NCI-H82 treated with DMSO at 0.1 percent for 48 hours (cell line): ENCODE measurements at regions not wholly inside any gene's neighbourhood (a gene's known extent, or its start where the extent isn't known, plus 50 kb on each side); places are given as distances from the start of the nearest gene placed in this dataset.

Source experiments
- DNase-seq: peaks from one replicate; lab custom pipeline; 2025; ENCODE audit not compliant: unreplicated experiment; lab: John Stamatoyannopoulos, UW

DNA sequence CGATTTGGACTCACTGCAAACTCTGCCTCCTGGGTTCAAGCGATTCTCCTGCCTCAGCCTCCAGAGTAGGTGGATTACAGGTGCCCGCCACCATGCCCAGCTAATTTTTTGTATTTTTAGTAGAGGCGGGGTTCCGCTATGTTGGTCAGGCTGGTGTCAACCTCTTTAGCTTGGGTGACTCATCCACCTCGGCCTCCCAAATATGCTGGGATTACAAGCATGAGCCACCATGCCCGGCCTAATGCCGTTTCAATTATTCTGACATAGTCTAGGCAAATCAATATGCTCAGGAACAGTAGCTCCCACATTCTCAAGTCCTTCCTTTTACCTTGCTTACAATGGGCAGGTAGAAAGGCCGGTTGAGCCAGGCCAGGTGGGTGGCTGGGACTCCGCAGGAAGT lies 82.0 kb upstream of the EEA1 start:
- DNase-seq, result no peak

DNA sequence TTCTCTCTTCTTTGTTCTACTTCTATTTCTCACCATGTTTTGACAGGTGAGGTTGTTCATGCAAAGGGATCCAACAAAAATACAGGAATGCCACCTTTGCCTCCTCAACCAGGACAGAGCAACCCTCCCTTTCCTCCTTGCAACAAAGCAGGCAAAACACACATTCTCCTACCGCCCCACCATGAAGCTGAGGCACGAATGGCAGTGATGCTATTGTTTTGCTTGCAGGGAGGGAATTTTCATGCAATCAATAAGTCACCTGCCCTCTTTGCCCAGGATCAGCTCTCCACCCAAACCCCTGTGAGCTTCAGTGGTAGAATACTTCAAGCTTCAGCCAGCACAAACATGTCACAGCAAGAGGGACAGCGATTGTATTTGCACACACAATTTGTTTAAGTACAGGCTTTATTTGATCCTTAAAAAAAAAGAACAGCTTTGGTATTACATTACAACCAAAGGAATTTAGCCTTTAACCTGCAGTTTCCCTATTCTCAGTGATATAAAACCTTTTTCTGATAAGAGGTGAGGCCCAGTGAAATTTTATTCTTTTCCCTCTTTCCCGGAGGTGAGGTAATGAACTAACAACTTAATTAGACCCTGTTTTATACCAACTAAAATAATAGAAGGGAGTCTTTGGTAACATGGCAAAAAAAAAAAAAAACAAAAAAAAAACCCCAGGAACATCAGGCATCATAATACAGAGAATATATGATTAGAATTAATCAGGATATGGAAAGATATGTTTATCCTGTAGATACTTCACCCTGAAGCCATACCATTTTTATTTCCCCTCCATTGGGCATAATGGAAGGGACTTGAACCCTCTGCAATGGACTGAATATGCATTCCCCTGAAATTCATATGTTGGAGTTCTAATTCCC lies 87.0 kb upstream of the EEA1 start:
- DNase-seq, result no peak

DNA sequence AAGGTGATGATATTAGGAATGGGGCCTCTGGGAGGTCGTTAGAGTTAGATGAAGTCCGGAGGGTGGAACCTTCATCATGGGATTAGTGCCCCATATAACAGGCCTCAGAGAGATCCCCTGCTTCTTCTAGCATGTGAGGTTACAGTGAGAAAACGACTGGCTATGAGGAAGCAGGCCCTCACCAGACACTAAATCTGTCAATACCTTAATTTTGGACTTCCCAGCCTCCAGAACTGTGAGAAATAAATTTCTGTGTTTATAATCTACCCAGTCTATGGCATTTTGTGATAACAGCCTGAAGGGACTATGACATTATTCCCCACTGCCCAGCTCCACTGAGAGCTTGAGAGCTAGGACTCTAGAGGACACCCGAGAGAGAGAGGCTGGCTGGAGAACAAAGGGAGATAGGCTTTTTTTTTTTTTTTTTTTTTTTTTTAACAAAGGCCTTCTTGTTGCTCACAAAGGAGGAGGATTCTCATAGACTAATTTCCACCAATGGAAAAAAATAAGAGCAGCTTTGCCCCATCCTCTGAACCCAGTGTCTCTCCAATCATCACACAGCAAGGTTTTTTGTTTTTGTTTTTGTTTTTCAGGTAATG lies 87.8 kb upstream of the EEA1 start:
- DNase-seq, result no peak

DNA sequence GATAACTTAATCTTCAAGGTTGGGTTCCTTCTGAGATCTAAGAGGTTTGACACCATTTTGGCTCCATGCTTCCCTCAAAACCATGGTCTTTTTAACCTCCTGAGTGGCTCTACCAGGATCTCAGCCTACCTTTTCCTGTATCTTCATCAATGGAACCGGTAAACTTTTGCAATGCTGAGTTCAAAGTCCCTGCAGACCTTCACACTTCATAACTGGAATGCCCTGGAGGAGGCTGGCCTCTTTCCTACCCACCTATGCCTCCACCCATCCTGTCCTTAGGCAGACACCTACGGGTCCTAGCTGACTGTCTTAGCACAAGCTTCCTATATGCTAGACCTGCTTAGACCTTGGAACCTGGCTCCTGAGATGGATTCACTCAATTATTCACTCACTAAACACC lies 89.5 kb upstream of the EEA1 start:
- no peak for DNase-seq

DNA sequence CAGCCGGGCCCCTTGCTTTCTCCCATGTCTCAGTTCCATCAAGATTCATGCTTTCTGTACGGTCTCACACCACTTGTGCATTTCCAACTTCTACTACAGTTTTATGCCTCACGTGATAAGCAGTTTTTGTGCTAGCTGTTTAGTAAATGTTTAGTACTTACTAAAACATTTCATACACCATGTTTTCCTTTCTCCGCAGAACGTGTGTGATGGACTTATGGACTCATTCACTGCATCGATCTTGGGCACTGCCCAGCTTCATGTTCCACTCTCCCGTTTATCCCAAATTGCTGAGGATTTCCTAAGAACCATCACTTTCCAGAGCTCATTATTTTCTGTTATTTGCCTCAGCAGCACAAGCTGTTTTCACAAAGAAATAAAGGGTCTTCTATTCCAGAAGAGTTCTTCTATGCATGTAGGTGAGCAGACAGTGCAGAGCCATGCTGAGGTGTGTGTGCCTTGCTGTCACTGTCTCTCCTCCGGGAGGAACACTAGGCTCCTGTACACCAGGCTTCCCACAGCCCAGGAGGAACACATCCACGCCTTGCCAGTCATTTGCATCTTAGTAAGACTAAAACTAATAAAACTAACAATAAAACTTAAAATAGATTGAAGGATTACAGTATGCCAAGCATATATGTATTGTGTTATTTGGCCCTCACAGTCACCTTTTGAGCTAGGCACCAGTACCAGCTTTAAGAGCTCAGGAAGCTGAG lies 90.3 kb upstream of the EEA1 start:
- DNase-seq, result no peak

DNA sequence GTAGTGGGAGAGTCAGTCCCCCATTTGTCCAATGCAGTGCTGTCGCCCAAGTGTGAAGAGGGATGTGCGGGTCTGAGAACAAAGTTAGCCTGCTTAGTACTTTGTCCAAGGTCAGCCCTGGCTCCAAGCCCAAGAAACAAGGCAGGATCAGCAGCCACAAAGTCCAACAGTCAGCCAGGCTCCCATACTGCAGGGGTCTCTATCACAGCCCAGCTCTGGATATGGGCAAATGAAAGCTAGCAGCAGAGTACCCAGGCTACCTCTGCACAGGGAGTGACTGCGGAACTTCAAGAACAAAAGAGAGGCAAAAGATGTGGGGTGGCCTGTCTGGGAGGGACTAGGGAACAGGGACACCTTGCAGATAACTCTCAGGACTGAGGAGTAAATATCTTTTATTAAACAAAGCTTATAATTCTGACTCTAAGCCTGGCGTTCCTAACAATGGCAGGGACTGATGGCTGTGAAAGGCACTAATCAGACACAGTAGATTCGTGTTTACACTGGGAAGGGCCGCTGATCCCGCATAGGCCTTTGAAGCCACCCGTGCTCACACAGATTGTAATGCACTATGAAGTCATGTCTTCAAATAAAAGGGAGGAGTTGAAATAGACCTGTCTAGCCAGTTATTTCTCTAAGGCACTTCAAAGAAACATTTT lies 91.0 kb upstream of the EEA1 start:
- no peak for DNase-seq

DNA sequence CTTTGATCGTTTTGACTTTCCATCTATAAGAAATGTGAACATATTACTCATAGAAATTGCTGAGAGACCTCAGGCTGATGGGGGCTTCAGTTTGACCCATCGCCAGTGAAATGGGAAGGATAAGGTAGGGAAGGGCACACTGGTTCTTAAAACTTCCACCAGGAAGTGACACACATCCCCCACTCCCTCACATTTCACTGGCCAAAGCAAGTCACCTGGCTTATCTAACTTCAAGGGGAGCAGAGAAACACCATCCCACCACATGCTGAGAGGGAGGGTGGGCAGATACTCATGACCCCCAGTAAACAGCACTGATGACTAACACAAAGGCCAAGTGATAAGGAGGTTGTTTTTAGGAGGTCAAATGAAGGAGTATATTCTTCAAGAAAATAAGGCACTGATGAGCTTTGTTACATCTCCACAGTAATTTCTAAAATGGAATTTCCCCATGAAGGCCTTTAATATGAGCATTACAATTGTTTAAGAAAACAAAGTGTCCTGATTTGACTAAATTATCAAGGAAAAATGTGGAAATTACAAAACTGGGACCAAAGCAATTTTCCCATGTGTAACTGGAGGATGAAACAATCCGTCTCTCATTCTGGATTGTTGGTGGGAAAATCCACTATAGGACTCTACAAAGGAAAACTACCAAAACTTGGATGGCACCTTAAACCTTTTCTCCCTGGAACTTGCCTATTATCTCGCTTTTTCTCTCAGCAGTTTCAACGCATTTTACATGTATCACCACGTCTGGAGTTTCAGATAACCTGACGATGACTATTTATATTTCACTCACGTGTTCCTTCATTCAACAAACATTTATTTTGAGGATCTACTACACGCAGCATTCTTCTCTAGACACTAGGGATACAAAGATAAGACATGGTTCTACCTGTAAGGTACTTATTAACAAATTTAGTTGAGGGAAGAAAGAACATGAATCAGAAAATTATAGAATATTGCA lies 91.8 kb upstream of the EEA1 start:
- no peak for DNase-seq

DNA sequence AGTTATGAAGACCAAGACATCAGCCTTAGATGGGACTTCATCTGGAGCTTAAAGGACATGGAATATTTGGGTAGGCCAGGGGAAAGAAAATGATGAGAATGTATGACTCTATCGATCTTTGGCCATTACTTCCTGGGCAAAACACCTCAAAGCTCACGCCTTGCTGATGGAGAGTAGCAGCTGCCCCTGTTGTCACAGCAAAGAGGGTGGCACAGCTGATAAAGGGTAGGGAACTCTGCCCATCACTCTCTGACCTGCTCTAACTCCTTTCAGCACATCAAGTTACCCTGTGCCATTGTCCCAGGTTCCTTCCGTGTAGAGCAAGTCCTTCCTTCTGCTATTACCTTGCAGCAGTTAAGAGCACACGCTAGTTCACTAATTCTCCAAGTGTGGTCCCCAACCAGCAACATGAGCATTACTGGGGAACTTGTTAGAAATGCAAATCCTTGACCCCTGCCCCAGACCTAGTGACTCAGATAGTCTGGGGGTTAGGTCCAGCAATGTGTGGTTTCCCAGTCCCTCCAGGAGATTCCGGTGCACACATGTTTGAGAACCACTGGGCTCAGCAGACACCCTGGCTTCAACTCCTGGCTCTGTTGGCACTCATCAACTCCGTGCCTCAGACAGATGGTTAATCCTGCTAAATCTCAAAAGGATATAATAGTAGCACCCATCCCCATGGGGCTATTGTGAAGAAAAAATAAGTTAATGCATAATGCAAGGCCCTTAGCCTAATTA lies 93.7 kb upstream of the EEA1 start:
- peak; percentile 96 for DNase-seq

DNA sequence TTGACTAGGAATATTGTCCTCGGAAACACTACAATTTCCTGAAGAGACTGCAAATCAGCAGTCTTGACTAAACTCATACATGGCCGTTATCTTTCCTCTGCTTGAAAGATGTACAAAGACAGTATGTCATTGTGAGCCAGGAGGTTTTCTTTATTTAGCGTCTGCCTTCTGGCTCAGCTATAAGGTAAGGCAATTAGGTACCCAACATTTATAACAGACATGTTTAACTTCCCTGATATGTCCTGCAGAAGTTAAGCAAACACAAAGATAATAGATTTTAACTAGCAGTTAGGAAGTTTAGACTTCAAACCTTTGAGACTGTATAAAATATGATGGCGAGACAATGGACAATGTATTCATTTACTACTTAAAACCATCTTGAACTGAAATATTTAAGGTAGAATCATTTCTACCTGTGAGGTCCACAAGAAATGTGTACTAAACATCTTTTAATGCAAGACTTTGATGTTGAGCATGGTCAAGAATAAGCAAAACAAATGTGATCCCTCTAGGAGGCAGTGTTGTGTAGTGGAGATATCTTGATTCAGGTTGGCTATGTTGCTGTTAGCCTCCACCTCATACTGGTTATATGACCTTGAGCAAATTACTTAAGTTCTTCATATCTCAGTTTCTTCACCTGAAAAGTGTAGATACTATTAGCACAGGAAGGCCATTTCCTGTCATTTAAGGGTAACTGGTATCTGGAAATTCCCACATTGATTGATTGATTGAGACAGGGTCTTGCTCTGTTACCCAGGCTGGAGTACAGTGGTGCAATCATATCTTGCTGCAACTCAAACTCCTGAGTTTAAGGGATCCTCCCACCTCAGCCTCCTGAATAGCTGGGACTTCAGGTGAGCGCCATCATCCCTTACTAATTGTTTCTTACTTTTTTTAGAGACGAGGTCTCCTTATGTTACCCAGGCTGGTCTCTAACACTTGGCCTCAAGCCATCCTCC lies 96.3 kb upstream of the EEA1 start:
- peak; percentile 45 for DNase-seq

DNA sequence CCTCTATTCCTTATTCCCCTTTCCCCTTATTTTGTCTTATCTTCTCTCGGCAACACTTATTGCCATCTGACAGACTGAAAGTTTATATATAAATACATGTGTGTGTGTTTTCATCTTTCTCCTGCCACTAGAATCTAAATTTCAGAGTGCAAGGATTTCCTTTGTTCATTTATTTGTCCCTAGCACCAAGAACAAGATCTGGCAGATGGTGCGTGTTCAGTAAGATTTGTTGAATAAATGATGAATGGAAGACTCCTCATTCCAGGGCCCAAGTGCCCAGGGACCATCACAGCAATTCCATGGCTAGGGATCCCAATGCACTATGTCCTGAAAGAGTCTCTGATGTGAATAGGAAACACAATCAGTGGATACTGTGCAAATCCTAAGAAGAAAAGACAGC lies 97.9 kb upstream of the EEA1 start:
- DNase-seq, result no peak

DNA sequence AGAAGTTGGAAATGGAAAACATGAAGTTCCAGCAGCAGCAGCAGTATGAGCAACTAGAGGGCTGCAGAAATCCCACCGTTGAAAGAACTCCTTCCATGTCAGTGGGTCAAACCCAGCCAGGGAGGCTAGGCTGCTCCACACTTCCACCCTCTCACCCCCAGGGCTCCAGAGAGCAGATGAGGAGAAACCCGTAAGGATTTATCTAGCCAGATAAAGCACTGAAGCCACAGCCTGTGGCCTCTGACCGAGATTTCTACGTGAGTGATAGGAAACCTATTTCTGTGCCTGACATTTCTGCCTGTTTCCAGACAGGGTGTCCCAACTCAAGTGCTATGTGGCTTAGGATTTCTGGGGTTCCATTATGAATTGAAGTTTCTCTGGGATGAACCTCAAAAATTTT lies 100.0 kb upstream of the EEA1 start:
- no peak for DNase-seq

DNA sequence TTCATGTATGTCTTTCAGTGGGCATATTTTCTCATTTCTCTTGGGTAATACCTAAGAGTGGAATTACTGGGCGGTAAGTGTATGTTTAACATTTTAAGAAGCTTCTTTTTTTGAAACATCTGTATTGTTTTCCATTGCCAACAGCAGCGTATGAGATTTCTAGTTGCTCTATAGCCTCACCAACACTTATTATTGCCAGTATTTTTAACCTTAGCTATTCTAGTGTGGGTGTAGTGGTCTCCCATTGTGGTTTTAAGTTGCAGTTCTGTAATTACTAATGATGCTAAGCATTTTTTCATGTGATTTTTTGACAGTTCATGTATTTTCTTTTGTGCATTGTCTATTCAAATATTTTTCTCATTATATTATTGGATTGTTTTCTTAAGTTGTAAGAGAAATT lies 101.9 kb upstream of the EEA1 start:
- no peak for DNase-seq

DNA sequence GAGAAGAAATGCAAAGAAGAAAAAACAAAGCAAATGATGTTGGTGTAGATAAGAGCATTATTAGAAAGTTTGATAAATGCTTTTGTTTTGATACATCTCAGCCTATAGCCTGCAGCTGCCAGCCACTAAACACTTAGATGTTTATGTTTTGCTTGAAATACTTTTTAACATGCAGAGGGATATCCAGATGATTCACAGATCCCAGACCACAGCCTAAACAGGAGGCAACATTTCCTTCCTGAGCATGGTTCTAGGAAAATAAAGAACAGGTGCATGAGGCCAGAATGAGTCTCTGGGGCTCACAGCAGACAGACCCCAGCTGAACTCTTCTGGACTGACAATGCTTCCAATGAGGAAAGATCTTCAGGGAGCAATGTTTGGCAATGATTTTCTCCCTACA lies 103.7 kb upstream of the EEA1 start:
- DNase-seq, result no peak

DNA sequence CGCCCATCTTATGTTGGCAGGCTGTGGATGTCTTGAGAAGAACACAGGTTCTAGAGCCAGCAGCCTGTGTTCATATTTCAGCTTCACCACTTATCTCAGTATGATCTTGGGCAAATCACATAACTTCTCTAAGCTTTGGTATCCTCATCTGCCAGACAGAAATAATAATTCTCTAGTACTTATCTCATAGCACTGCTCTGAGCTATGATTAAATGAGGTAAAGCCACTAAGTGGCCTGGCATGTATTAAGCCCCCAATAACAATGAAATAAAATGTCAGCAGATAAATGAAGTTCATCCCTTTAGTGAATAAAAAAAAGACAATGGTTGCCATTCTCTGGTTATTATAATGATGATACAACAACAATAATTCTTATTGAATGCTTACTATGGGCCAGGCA lies 104.9 kb upstream of the EEA1 start:
- no peak for DNase-seq

DNA sequence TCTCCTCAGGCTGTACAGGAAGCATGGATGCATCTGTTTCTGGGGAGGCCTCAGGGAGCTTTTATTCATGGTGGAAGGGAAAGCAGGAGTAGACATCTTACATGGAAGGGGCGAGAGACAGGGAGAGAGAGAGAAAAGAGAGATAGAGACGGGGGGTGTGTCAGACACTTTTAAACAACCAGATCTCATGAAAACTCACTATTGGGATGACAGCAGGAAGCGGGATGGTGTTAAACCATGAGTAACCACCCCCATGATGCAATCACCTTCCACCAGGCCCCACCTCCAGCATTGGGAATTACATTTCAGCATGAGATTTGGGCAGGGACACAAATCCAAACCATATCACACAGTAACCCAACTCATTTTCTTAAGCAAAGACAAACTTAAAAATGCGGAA lies 110.0 kb upstream of the EEA1 start:
- no peak for DNase-seq

DNA sequence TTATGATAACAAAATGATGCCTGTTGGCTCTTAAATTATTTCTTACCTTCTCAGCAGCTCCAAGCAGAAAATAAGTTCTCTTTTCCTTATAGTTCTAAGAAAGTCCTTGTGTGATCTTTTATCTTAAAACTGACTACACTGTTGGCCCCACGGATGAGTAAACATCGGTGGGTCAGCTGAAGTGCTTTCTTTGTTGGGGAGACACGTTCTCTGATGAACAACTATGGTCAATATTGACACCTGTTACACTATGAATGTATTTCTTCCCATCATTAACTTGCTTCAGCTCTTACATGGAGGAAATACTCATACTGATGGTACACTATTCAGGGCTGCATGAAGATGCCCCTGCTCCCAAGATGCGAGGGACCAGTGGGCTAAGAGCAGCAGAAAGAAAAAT lies 110.8 kb upstream of the EEA1 start:
- DNase-seq, result no peak

DNA sequence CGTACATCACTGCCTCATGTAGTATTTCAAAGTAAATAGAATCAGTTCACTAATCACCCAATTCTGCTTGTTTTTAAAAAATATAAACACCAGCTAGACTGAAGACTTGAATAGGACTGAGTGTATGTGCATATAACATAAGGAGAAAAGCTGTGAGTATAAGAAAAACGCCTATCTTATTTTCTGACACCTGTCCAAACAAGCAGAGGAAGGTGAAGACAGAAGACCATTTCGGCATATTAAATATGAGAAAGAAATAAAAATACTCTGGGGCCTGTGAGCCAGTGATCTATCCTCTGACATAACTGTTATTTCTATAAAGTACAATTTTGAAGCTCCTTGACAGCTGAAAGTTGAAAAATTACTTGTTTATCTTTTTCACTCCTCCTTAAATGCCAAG lies 111.3 kb upstream of the EEA1 start:
- DNase-seq, result no peak

DNA sequence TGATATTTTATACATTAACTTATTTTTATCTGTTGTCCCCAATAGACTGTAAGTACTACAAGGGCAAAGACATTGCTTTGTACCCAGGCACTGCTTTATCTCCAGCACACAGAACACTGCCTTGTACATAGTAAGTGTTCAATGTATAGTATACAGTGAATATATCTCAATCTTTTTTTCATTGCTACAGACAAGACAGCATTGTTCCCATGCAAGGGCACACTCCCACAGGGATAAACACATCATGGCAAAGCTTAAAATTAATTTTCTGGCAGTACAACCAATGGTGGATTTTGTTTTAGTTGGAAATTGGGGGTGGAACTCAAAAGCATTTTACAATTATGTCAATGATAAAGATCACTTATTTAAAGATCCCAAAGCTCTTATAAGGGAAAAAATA lies 112.3 kb upstream of the EEA1 start:
- no peak for DNase-seq

DNA sequence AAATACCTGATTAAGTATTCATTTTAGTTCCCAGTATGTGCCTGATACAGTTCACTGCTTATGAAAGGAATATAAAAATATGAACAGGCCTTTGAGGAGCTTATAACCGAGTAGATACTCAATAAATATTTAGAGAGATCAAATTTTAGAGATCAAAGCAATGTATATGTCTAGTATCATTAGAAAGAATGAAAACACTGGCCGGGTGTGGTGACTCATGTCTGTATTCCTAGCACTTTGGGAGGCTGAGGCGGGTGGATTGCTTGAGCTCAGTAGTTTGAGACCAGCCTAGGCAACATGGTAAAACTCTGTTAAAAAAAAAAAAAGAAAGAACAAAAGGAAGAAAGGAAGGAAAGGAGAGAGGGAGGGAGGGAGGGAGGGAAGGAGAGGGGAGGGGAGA lies 113.2 kb upstream of the EEA1 start:
- no peak for DNase-seq
